Heart right ventricle (tissue), 16 donors: ENCODE measurements at regions not wholly inside any gene's neighbourhood (a gene's known extent, or its start where the extent isn't known, plus 50 kb on each side); places are given as distances from the start of the nearest gene placed in this dataset.
A peak's percentile ranks its signal among the peaks of the same experiment; 100 is the strongest.

Source experiments
- ATAC-seq, 8 donors: fragments of 200-7000 bp; cut with Tn5 transposase; one replicate each; pipeline ENCODE4 v1.9.1; 2020; ENCODE audit warnings: mild to moderate bottlenecking in 8 of 8, moderate library complexity in 8 of 8, moderate number of reproducible peaks in 1 of 8
- DNase-seq, 2 donors: peaks; one replicate each; pipeline ENCODE4 v3.0.0-alpha.2; 2020
- H3K27ac ChIP-seq, 10 donors: fragments of 200-600 bp; sonication (generic) in 2 of 10; one replicate each; pipeline versions ENCODE4 v1.5.0 to v1.8.0; 2020 to 2022; ENCODE audit warnings: mild to moderate bottlenecking in 3 of 10
- H3K27me3 ChIP-seq, 7 donors: fragments of 200-600 bp; one replicate each; pipeline ENCODE4 v1.8.0; 2021 to 2022; ENCODE audit warnings: mild to moderate bottlenecking in 2 of 7
- H3K36me3 ChIP-seq, 9 donors: fragments of 200-600 bp; sonication (generic) in 1 of 9; one replicate each; pipeline versions ENCODE4 v1.5.0 to v1.8.0; 2020 to 2022; ENCODE audit warnings: mild to moderate bottlenecking in 2 of 9
- H3K4me1 ChIP-seq, 9 donors: fragments of 200-600 bp; sonication (generic) in 1 of 9; one replicate each; pipeline versions ENCODE4 v1.5.0 to v1.8.0; 2020 to 2022; ENCODE audit warnings: mild to moderate bottlenecking in 4 of 9
- H3K4me3 ChIP-seq, 10 donors: fragments of 200-600 bp; sonication (generic) in 2 of 10; one replicate each; pipeline versions ENCODE4 v1.5.0 to v1.8.0; 2020 to 2022; ENCODE audit warnings: mild to moderate bottlenecking in 7 of 10, moderate library complexity in 2 of 10
- H3K9me3 ChIP-seq, 11 donors: fragments of 200-600 bp in 10 of 11; sonication (generic) in 2 of 11; one replicate each; pipeline versions ENCODE4 v1.5.0 to v1.8.0; 2013 to 2022; ENCODE audit warnings: mild to moderate bottlenecking in 2 of 11, control low read depth in 1 of 11, moderate library complexity in 1 of 11
- CTCF ChIP-seq, 9 donors: fragments of 200-600 bp; sonication (generic) in 2 of 9; IDR thresholded peaks; one replicate each; pipeline versions ENCODE4 v1.5.0 to v1.8.0; 2021 to 2022; ENCODE audit warnings: antibody characterized with exemption in 9 of 9, mild to moderate bottlenecking in 5 of 9, moderate library complexity in 1 of 9
- whole genome bisulfite sequencing, 2 donors: extraction: QIAGEN DNeasy Blood & Tissue Kit; methylation state at CpG; one replicate each; pipeline ENCODE4 v1.1.7; 2013; ENCODE audit warnings: inconsistent platforms in 1 of 2; 5-methylcytosine and 5-hydroxymethylcytosine counted together
- intact Hi-C, 10 donors: fragments of 100-400 bp; cut with DNase I; formaldehyde crosslinking; loops; one replicate each; pipeline versions ENCODE4 v1.11.1 to v1.14.2; 2022
- donor health status: Arrhythmogenic right ventricular cardiomyopathy.
- donor health status: ischemic (EF 13 %, LVEDD 7.1; RV severe dilation, severe dysfunction).
- donor health status: healthy with polysubstance abuse.
- donor health status: DM: no; HTN: yes; CAD: no.
- donor health status: DM: no; HTN: no; CAD: no.
- donor health status: ischemic (EF 25% LVEDD 6.9; RV normal size, moderate dysfunction).
- donor health status: ischemic (EF 25% LVEDD 5.7; RV mildly dilated, moderate dysfunction).
- donor health status: healthy.
- donor health status: DM: yes; HTN: yes; CAD: no.
- donor health status: Ischemic cardiomyopathy.
- donor health status: ischemic (EF 35%, LVEDD 5.7; RV mildly dilated, moderate dysfunction).
- donor health status: nonischemic (EF 11% LVEDD 7.7; RV severe dilation, severe dysfunction).
- donor health status: DM: yes; HTN: yes; CAD: no.
- donor health status: PGD.
- donor health status: ischemic (EF 29% LVEDD 5.4; RV normal size, mild dysfunction).
- donor health status: nonischemic (EF 23%, LVEDD 6.1; RV moderate dilation, normal function).

DNA sequence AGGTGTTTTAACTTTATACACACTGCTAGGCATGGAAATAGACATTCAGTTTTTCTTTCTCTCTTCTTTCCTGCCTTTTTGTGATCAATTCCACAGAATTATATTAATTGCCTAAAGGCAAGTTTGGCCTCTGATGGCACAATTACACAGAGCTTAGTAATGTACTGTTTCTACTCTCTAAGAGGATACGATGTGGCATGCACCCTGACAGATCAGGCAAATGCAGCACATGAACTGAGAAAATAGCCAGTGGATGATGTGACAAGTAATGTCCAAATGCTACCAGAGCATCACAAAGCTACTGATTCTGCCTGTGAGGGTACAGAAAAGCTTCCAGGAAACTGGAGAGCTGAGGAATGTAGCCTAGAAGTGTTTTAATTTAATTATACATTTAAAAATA, 233.8 kb upstream of the PRR20A start:
- Histone ChIP-seq H3K4me3 (no peak overlapping the region), H3K4me1 (no peaks in the 10 kb centered on the region), H3K36me3 (no peaks in the 10 kb centered on the region), H3K27me3 (no peaks in the 10 kb centered on the region), H3K9me3 (peaks cover 0 to 13% (median 0%) of the 10 kb centered on the region in 11 donors), H3K27ac (no peak overlapping the region)
- DNase-seq (no peak), ATAC-seq (no peak)
- 63 to 69% methylated on average over 1 of the region's 1 CpG for WGBS, 2 donors
- TF ChIP-seq CTCF (IDR thresholded peaks at IDR 0.05), result no peak
- intact Hi-C loops, result no loop called here

DNA sequence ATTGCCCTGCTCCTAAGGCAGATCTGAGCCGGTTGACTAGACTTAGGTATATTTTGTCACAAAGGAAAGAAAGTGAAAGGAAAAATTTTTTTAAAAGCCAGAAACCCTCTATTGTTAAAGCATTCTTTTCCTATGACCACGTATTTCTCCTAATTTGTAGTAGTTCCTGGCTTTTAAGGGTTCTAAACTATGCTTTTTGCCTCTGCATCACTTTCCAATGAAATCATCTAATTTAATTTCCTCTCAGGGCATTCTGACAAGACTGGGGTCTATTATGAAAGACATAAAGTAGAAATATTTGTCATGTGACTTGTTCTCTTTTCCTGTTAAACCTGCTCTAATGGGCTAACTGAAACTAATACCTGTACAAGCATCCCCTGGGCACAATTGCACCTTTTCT, 233.0 kb upstream of the PRR20A start:
- Histone ChIP-seq H3K36me3 (no peaks in the 10 kb centered on the region), H3K4me1 (no peaks in the 10 kb centered on the region), H3K27ac (no peak overlapping the region), H3K4me3 (no peak overlapping the region), H3K9me3 (peaks cover 0 to 5% (median 0%) of the 10 kb centered on the region in 11 donors), H3K27me3 (no peaks in the 10 kb centered on the region)
- DNase-seq (no peak), ATAC-seq (no peak)
- intact Hi-C loops, result no loop called here
- 61 to 65% methylated on average over 2 of the region's 2 CpGs for WGBS, 2 donors
- TF ChIP-seq CTCF (IDR thresholded peaks at IDR 0.05), result no peak

DNA sequence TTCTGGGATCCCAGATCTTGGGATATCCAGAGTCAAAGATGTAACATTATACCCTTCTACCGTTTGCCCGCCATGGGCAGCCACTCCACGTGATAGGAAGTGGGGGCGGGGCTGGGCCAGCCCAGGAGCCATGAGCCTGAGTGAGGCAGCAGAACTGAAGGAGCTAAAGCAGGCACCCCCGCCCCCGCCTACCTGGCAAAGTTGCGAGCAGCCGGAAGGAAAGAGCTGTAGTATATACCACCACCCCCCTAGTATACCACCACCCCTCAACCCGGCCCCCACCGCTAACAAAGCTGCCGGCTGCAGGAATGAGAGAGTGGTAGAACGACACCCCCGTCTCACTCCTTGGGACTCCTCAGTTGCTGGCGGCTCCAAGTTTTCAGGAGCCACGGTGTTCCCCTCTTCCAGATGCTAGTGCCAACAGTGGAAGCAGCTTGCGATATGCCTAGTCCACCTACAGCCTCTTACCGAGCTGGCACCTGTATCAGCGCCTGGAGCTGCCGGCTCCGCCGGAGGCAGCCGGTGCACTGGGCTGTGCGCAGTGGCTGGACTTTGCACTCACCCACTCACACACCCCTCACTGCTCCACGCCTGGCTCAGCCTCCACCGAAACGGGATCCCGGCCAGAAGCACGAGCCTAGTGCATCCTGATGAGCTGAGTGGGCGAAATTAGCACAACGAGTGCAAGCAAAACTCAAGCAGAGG, 230.7 kb upstream of the PRR20A start:
- no peaks in the 10 kb centered on the region for H3K27me3 ChIP-seq
- intact Hi-C loops, result no loop called here
- no peak overlapping the region for H3K27ac ChIP-seq
- no peaks in the 10 kb centered on the region for H3K9me3 ChIP-seq
- ATAC-seq, result no peak
- DNase-seq, result peak in 1 of 2 donors; percentile 6
- no peak for TF ChIP-seq CTCF (IDR thresholded peaks at IDR 0.05)
- WGBS, 2 donors, result 91 to 94% methylated on average over 30 of the region's 30 CpGs
- no peaks in the 10 kb centered on the region for H3K4me1 ChIP-seq
- no peaks in the 10 kb centered on the region for H3K36me3 ChIP-seq
- H3K4me3 ChIP-seq, result no peak overlapping the region

- WGBS, 2 donors, result 94 to 95% methylated on average over 3 of the region's 3 CpGs
- ATAC-seq (no peak), DNase-seq (no peak)
- H3K27me3 ChIP-seq, result no peaks in the 10 kb centered on the region
- no peak overlapping the region for H3K4me3 ChIP-seq
- H3K36me3 ChIP-seq, result no peaks in the 10 kb centered on the region
- intact Hi-C loops, result no loop called here
- no peaks in the 10 kb centered on the region for H3K4me1 ChIP-seq
- no peak for TF ChIP-seq CTCF (IDR thresholded peaks at IDR 0.05)
- H3K9me3 ChIP-seq, result peaks cover 0 to 4% (median 0%) of the 10 kb centered on the region in 11 donors
- no peak overlapping the region for H3K27ac ChIP-seq
These were observed 222.8 kb upstream of the PRR20A start for GRCh38 chr13:56917966-56918365.
